DMS 273 treated with DMSO at 0.1 percent for 48 hours (cell line): ENCODE measurements at regions not wholly inside any gene's neighbourhood (a gene's known extent, or its start where the extent isn't known, plus 50 kb on each side); places are given as distances from the start of the nearest gene placed in this dataset.
"Not testable (repeated sequence)": the region's sequence is repeated elsewhere in the genome, so short reads cannot be mapped to it uniquely, and the experiment has no call there.

Experiments
- DNase-seq: peaks from one replicate; lab custom pipeline; 2025; lab: John Stamatoyannopoulos, UW

- DNase-seq: no peak
These were observed 69.3 kb upstream of the PRR23C start for GRCh38 chr3:139113993-139114375.

- DNase-seq: not testable (repeated sequence)
These were observed 71.9 kb upstream of the PRR23C start for GRCh38 chr3:139116631-139117030.

GRCh38 chr3:139117136-139117675 is 72.5 kb upstream of the PRR23C start:
- no peak for DNase-seq

DNA sequence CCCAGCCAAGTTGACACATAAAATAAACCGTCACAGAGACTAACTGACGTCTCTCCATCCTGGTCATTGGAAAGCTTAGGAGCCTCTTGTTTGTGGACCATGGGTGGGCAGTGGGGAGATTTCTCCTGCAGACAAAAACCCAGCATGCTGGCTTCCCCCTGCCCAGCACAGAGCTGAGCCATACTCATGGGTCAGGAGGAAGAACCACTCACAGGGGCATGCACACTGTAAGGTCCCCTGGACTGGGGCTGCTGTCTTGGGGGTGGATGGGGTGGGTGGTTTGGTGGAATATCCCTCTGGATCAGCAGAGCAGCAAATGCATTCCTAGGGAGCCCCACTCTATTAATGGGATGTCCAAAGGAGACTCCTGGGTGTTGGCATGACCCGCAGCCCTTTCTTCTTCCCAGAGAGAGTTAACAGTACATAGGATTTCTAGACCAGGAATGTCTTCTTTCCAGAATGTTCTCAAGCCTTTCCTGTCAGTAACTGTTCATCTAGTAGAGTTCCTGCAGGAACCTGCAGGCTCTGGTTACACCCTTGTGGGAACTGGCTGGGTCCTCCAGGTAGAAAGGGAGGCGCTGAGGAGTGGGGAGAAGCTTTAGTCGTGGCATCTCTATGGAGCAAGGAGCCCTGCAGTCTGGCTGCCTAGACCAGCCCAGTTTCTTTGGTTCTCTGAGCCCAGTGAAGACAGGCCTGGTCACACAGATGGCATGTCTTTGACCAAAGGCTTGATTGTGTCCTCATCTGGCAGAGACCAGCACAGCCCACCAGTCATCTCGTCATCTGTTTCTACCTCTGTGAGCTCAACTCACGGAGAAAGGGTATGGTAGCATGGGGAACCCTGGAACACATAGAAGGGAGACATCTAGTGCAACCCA is 73.4 kb upstream of the PRR23C start:
- DNase-seq: no peak

GRCh38 chr3:139118835-139119234 is 74.1 kb upstream of the PRR23C start:
- no peak for DNase-seq

GRCh38 chr3:139119331-139120025 is 74.8 kb upstream of the PRR23C start:
- no peak for DNase-seq

DNA sequence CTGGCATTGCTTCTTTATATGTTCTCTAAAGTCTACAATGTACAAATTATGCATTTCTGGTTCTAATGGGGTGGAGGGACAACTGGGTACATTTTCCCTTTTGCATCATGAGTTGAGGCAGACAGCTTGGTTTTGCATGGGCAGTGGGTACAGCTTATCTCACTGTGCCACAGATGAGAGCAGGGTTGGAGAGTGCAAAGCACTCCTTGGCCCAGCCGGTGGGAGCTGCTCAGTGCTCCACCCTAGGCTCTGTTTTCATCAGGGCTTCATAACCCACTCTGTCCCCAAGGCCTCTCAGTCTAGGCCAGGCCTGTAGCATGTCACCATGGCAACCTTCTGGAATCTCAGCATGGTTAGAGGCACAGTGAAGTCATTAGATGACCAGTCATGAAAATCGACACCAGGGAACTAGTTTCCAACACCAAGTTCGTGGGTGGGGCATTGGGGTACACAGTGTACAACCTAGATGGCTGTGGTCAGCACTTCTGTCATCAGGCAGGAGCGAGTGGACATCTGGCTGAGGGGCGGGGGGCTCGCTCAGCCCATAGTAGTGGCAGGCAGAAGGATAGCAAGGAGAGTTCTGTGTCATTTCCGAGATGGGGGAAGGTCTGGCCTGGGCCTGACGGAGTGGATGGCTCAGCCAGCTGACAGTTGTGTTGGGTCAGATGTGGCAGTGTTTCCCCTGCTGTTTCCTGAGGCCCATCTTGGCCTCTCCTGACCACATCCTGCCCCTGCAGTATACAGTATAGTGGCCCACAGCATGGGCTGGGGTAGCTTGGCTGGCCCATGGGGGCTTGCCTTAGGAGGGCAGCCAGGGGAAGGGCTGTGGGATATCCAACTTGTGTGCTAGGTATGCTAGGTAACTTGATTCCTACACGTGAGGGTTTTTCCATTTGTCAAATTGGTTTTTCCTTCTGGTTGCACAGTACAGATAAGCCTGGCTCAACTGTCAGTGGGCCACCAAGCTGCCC is 75.7 kb upstream of the PRR23C start:
- DNase-seq: peak; percentile 22

GRCh38 chr3:139121513-139122220 is 77.0 kb upstream of the PRR23C start:
- no peak for DNase-seq

DNA sequence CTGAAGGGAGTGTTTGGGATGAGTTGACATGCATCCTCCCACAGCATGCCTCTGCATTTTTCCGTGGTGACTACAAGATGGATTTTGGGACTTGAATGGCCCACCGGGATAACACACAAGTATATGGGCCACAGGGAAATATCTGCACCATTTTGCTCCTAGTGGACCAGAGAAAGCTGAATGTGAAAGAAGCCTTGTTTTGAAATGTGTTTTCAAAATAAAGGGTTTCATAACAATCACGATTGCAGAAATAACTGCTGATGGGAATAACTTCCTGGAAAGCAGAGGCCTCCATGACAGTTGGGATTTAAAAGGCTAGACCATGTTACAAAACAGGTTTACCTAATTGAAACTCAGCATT is 77.5 kb upstream of the PRR23C start:
- no peak for DNase-seq

DNA sequence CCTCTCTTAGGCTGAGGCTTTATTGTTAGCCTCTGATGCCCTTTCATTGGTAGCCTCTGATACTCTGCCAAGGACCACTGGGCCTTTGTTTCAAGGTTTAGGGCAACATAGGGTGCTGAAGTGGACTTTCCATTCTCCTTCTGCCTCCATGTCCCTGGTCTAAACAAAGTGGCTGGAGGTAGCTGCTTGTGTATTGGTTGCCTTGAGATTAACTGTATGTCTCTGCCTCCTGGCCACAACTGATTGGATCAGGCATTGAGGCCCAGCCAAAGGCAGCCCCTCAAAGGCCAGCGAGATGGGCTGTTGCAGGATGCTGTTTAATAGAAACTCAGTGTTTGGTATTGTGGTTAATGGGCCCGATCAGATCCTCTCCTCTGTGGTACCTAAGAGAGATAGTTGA is 77.9 kb upstream of the PRR23C start:
- no peak for DNase-seq

DNA sequence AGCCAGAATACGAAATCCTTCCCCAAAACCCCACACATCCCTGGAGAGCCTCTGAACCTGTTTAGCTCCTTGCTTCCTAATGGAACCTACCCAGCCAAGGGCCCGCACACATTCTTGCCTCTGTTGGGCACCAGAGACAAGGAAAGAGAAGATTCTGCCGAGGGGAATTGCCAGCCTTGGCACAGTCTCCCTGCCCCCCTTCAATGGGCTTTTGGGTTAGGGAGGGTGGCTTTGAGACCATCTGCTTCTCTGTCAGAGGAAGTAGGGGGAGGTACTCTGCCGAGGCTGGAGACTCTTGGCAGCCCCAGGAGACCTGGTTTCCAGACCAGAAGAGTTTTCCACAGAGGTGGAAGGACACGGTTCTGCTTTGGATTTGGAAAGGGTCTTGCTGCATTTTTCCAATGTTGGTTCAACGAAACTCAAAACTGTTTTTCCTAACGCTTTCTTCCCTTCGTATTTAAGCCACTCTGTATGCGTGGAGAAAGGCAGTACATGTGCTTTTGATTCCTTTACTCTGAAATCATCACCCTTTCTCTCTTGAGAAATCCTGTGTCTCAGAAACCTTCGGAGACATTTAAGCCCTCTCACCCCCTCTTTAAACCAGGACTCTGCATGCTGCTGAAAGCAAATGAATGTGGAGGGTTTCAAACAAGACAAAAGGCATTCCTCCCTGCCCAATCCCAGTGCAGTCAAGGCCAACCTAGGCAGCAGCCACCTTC is 78.8 kb upstream of the PRR23C start:
- peak; percentile 56 for DNase-seq

DNA sequence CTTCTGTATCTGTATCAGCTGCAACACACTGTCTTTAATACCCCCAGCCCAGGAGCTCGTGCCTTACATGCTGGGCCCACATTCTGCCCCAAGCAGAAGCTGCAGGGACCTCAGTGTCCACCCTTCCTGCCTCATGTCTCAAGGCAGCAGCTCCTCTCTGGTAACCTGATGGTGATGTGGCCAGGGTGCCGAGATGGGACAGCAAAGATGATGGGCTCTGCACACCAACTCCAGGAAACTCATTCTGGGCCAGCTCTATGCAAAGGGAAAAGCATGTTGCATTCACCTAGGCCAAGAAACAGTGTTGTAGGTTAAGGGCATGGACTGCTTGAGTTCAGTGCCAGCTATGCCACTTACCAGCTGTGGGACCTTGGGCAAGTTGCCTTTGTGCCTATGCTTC is 79.5 kb upstream of the PRR23C start:
- DNase-seq: no peak

GRCh38 chr3:139127101-139127500 is 82.4 kb upstream of the PRR23C start:
- no peak for DNase-seq

DNA sequence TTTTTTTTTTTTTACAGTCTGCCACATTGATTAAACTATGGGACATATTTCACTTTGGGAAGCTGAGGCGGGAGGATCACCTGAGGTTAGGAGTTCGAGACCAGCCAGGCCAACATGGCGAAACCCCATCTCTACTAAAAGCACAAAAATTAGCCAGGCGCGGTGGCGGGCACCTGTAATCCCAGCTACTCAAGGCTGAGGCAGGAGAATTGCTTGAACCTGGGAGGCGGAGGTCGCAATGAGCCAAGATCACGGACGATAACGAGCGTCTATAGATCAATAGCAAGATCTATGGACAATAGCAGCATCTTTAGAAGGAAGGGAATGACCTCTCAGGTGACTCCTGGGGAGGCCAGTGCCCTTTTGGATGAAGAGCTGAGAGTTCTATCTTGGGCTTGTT is 82.9 kb upstream of the PRR23C start:
- not testable (repeated sequence) for DNase-seq

DNA sequence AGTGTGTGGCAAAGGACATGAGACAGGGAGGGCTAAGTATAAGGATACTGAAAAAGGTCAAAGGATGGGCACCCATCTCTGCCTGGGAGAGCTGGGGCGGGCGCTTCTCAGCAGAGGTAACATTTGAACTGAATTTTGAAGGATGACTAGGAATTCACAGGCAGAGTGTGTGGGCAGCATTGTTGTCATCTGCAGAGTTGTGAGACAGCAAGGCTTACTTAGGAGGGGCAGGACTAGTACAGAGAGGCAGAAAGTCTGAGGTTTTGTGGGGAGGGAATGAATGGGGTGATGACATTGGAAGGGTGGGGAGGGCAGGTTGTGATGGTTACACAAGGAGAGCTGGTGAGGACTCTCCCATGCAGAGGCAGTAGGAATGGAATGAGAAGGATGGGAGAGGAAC is 84.1 kb upstream of the PRR23C start:
- no peak for DNase-seq

DNA sequence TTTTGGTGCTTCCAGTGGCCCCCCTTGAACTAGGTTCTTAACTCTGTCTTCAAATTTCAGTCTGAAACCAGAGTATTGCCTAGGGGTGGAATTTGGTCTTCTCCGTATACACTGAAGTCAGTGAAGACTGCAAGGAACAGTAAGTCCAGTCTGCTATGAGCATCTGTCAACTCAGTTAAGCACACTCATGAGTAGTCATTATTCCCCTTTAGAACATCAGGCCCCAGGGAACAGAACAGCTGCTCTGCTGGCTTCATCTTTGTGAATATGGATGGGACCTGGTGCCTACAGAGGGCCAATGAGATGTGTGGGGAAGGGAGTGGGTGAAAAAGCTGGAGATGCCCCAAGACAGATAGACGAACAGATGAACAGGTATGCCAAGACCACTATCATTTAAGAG is 85.2 kb upstream of the PRR23C start:
- DNase-seq: no peak

DNA sequence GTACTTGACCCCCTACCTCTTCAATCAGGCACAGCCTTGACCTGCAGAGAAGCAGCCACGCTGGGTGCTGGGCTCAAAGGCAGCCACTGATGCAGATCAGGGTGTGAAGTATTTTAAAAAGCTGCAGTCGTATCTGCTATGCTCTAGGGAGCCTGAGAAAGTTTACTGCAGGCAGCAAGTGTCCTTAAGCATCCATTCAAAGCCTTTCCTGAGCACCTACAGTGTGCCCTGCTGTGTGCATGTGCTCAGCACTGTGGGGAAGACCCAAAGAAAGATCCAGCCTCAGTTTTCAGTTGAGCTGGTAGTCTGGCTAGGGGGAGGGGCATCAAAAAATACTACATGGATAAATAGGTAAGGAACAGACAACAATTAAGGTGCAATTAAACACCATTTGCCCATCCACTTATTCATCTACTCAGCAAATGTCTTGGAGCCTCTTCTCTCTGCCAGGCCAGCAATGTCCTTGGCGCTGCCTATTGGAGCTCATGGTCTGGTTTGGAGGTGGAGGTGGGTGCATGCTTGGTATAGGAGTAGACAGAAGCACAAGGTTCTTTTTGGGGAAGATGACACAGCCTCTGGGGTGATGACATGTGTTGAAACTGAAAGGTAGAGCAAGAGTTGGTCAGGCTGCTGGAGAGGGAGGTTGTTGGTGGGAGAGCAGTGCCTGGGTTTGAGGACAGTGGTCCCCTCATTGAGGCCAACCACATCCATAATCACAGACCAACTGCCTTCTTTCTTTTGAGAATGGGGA is 85.9 kb upstream of the PRR23C start:
- DNase-seq: no peak

DNA sequence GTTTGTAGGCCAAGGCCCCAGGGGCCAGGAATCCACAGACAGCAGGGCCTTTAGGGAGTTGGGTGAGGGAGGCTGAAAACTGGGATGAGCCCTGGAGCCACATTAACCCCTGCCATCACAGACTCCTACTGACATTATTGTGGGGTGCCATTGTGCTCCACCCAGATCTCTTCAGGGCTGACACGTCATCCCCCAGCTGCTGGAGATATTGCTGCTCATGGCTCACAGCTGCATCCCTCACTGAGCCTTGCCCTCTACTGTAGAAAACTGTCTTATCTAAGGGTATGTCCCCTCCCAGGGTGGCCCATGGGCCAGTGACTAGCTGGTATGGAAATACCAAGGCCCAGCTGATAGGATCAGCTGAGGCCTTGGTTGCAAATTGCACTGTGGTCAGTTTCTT is 87.3 kb upstream of the PRR23C start:
- DNase-seq: no peak

DNA sequence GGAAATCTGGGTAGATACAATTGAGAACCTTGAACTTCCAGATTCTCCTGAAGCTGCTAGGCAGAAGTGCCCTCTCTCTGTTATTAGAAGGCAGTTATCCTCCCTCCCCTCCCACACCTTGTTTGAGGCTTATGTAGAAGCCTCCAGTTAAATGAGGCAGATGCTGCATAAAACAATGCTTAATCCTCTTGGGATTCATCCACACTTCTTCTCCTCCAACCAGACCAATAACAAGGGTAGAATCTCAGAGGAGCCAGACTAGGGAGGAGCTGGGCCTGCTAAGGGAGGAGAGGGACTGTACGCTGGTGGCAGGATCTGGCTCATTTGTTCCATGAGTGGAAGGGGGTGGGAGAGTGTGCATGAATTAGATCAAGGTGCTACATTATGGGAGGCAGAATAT is 88.3 kb upstream of the PRR23C start:
- DNase-seq: no peak
